Activated T-cell treated with anti-CD3 and anti-CD28 coated beads, Interleukin-2, amount 50 U/mL, for 72 hours (primary cell): ENCODE measurements at regions not wholly inside any gene's neighbourhood (a gene's known extent, or its start where the extent isn't known, plus 50 kb on each side); places are given as distances from the start of the nearest gene placed in this dataset.
"Not testable (repeated sequence)": the region's sequence is repeated elsewhere in the genome, so short reads cannot be mapped to it uniquely, and the experiment has no call there.

Experiments used
- ATAC-seq, 2 donors: fragments of 150-1000 bp; cut with Tn5 transposase; replicated peaks in 1 of 2; 2 replicates each; pipeline ENCODE4 v1.10.0; 2021; ENCODE audit warnings: moderate library complexity in 2 of 2, mild to moderate bottlenecking in 1 of 2
- DNase-seq, 2 donors: peaks; one replicate each; pipeline ENCODE4 v3.0.0; 2021 to 2022; ENCODE audit warnings: mixed read lengths in 1 of 2
- H3K27ac Mint-ChIP-seq: one replicate; pipeline ENCODE4 v1.8.0; 2022; ENCODE audit warnings: mild to moderate bottlenecking, moderate library complexity, mixed read lengths
- H3K27me3 Mint-ChIP-seq: one replicate; pipeline ENCODE4 v1.8.0; 2022; ENCODE audit warnings: low read depth, mixed read lengths
- H3K36me3 Mint-ChIP-seq, 2 donors: one replicate each; pipeline ENCODE4 v1.8.0; 2022; ENCODE audit warnings: mixed read lengths in 2 of 2, mild to moderate bottlenecking in 1 of 2; ENCODE audit not compliant: insufficient read depth in 2 of 2
- H3K4me1 Mint-ChIP-seq: one replicate; pipeline ENCODE4 v1.8.0; 2022; ENCODE audit warnings: low read depth, mixed read lengths
- H3K4me3 Mint-ChIP-seq, 2 donors: one replicate each; pipeline ENCODE4 v1.8.0; 2022; ENCODE audit warnings: mild to moderate bottlenecking in 2 of 2, mixed read lengths in 2 of 2, moderate library complexity in 2 of 2
- H3K9me3 Mint-ChIP-seq, 2 donors: one replicate each; pipeline ENCODE4 v1.8.0; 2022; ENCODE audit warnings: mixed read lengths in 2 of 2

DNA sequence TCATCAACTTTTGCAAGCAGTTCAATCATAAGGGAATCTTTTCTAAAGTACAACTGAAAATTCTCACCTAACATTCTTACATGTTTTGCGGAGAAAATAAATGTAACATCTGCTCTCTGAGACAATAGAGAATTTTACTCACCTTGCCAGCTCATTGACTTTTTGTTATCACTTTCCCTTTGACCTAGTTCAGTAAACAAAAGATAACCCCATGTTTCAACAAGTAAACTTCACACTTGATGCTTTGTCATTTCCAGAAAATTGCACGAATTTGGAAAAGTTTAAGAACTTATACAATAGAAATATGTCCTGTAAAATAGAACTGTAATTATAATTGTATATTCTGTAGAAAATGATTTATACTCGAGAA lies 1110.0 kb upstream of the ACVR2A start:
- Mint-ChIP-seq H3K4me3 (no peak overlapping the region), H3K36me3 (no peaks in the 10 kb centered on the region), H3K27me3 (no peaks in the 10 kb centered on the region), H3K27ac (no peak overlapping the region), H3K4me1 (no peaks in the 10 kb centered on the region), H3K9me3 (no peaks in the 10 kb centered on the region)
- ATAC-seq (no peak), DNase-seq (no peak)

DNA sequence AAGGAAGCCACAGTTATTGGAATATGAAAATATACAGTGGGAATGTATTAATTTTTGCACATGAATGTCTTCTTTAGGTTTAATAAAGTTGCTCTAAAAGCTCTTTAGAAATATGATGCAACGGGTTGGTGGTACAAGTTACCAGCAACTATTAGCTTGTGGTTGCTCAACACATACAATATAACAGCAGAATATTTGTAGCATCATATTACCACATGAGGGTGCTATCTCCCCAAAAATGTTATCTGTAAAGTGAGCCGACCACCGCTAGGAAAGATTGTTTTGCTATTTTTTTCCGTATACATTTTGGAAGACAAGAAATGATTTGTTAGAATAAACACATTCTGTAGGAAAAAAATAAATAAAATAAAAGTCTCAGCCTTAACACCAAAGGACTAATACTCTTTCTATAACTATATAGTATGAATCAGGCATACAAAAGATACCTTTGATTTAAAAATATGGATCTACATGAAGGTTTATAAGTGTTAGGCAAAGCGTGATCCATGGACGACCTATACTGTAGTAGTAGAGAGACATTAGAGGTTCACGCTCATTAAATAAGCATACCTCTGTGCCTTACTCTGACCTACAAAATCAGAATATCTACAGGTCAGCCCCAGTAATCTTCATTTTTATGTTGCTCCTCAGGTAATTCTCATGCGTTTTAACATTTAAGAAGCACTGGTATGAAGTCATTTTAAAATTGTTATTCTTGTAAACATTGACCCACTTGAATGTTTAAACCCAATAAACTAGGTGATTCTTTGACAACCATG lies 1110.6 kb upstream of the ACVR2A start:
- H3K27ac Mint-ChIP-seq, result no peak overlapping the region
- no peaks in the 10 kb centered on the region for H3K36me3 Mint-ChIP-seq
- ATAC-seq (no peak), DNase-seq (no peak)
- no peaks in the 10 kb centered on the region for H3K9me3 Mint-ChIP-seq
- no peaks in the 10 kb centered on the region for H3K27me3 Mint-ChIP-seq
- H3K4me3 Mint-ChIP-seq, result no peak overlapping the region
- H3K4me1 Mint-ChIP-seq, result no peaks in the 10 kb centered on the region

DNA sequence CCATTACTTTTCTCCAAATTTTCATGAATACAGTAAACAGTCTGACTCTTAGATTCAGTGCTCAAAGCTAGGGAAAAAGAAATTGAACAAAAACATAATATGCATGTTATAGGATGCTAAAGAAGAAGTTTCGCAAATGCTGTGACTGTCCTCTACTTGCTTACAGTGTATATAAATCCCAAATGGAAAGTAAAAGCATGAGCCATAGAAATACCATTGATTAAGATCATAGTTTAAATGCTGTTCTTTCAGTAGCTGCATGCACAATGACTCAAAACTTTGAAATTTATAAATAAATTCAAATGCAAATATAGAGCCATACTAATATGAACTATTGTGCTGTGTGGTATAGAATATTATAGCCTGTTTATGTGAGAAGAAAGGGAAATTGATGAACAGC lies 1113.9 kb upstream of the ACVR2A start:
- no peaks in the 10 kb centered on the region for H3K27me3 Mint-ChIP-seq
- H3K9me3 Mint-ChIP-seq, result no peaks in the 10 kb centered on the region
- H3K4me3 Mint-ChIP-seq, result no peak overlapping the region
- no peaks in the 10 kb centered on the region for H3K4me1 Mint-ChIP-seq
- ATAC-seq, result no peak
- H3K36me3 Mint-ChIP-seq, result no peaks in the 10 kb centered on the region
- no peak for DNase-seq
- H3K27ac Mint-ChIP-seq, result no peak overlapping the region

DNA sequence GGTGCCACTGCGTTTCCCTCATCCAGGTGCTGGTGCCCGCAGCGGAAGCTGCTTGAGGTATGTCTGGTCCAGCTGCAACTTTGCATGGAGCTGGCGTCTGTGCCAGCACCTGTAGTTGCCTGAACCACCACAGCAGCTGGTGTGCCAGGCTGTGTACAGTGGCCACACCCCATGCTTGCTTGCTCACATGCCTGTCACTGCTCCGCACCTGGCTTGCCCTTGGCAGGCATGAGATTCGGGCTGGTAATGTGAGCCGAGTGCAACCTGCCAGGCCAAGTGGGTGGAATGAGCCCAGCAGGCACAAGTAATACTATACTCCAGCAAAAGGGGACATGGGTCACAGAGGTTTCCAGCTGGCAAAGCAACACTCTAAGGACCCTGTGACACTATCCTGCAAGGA lies 1123.3 kb upstream of the ACVR2A start:
- Mint-ChIP-seq H3K27ac (no peak overlapping the region), H3K4me3 (no peak overlapping the region), H3K36me3 (no peaks in the 10 kb centered on the region), H3K9me3 (no peaks in the 10 kb centered on the region), H3K27me3 (no peaks in the 10 kb centered on the region), H3K4me1 (no peaks in the 10 kb centered on the region)
- no peak for DNase-seq
- ATAC-seq, result no peak

DNA sequence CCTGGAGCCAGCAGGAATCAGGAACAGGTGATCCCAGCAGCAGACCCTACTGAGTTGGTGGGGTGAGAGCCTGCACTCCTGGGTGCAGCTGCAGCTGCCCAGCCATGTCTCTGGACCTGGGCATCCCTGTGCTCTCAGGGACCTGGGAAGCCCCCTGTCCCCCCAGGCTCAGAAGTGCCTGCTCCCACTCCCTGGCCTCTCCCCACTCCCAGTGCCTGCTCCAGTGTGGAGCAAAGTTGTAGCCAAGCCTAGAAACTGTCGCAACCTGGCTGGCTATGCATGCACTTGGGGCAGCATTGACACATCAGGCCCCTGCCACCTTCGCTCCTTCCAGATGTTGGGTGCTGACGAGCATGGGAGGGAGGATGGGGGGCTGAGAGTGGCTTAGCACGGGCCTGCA lies 1124.7 kb upstream of the ACVR2A start:
- H3K4me3 Mint-ChIP-seq, result no peak overlapping the region
- H3K9me3 Mint-ChIP-seq, result no peaks in the 10 kb centered on the region
- ATAC-seq (no peak), DNase-seq (no peak)
- H3K36me3 Mint-ChIP-seq, result no peaks in the 10 kb centered on the region
- H3K4me1 Mint-ChIP-seq, result no peaks in the 10 kb centered on the region
- no peaks in the 10 kb centered on the region for H3K27me3 Mint-ChIP-seq
- H3K27ac Mint-ChIP-seq, result no peak overlapping the region

DNA sequence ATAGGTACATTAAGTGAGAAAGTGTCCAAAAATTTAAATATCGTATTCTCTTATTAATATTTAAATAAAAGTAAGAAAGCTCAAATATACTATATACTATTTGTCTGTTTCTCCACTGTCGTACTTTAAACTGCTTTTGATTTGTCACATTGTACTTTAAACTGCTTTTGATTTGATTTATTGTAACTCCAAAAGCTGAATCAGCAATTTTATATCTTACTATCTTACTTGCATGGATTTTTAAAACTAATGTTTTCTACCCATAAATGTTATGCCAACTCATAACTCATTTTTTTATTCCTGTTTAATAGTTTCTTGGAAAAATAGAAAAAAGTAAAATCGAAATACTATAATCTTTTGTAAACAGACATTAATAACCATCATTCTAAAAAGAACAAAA lies 1128.2 kb upstream of the ACVR2A start:
- no peak overlapping the region for H3K27ac Mint-ChIP-seq
- no peaks in the 10 kb centered on the region for H3K36me3 Mint-ChIP-seq
- no peaks in the 10 kb centered on the region for H3K27me3 Mint-ChIP-seq
- DNase-seq (no peak), ATAC-seq (no peak)
- H3K4me3 Mint-ChIP-seq, result no peak overlapping the region
- H3K4me1 Mint-ChIP-seq, result no peaks in the 10 kb centered on the region
- H3K9me3 Mint-ChIP-seq, result no peaks in the 10 kb centered on the region

DNA sequence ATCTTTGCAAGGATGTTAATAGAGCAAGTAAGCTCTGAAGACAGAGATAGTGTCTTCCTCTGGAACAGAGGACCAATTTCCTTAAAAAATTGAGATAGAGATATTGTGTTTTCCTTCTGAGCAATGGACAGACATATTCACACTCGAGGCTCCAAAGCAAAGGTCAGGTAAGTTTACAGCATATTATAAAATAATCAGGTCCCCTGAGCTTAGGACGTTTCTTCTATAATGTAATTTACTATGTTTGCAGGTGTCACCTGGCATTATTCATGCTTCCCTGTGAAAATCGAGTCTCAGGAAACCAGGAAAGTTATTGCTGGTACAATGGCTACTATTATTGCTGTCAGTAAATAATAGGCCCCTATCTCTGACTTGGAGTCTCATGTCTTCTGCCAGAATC lies 1135.8 kb upstream of the ACVR2A start:
- no peaks in the 10 kb centered on the region for H3K4me1 Mint-ChIP-seq
- no peak overlapping the region for H3K4me3 Mint-ChIP-seq
- DNase-seq, result no peak
- H3K9me3 Mint-ChIP-seq, result peaks cover 1 to 9% of the 10 kb centered on the region in 2 donors
- no peaks in the 10 kb centered on the region for H3K36me3 Mint-ChIP-seq
- no peaks in the 10 kb centered on the region for H3K27me3 Mint-ChIP-seq
- no peak overlapping the region for H3K27ac Mint-ChIP-seq
- no peak for ATAC-seq

DNA sequence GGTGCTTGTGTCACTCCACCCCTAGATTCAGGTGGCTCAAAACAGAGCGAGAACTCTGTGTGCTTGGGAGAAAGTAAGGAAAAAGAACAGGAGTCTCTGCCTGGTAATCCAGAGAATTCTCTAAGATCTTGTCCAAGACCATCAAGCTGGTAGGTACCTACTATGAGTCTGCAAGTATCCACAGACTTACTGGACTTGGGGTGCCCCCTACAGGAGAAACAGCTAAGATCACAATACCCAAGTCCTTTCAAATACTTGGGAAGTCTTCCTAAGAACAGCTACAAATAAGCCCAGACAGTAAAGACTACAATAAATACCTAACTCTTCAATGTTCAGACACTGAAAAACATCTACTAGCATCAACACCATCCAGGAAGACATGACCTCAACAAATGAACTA lies 1143.6 kb upstream of the ACVR2A start:
- no peak for ATAC-seq
- no peak for DNase-seq

DNA sequence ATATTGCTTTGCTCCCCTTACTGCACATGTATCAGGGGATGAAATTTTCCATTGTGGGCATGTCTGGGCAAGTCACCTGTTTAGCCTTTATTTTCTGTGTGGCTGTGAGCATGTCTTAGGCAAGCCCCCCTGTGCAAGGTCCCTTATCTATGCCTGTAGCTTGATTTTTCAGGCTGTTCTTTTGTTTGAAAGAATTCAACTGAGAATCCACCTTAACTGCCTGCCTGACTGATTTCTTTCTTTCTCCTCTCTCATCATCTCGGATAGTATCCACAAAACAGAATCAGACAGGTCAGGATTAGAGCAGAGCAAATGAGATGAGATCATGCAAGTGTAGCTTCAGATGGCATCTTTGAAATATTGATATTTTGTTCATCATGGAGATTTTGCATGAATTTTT lies 1147.5 kb upstream of the ACVR2A start:
- ATAC-seq, result no peak
- H3K36me3 Mint-ChIP-seq, result no peaks in the 10 kb centered on the region
- H3K9me3 Mint-ChIP-seq, result peaks cover 3 to 7% of the 10 kb centered on the region in 2 donors
- DNase-seq, result no peak
- H3K4me1 Mint-ChIP-seq, result no peaks in the 10 kb centered on the region
- H3K4me3 Mint-ChIP-seq, result no peak overlapping the region
- no peaks in the 10 kb centered on the region for H3K27me3 Mint-ChIP-seq
- no peak overlapping the region for H3K27ac Mint-ChIP-seq

More for the DNA sequence above, 1143.6 kb upstream of the ACVR2A start:
- Mint-ChIP-seq H3K9me3 (peaks cover 10 to 12% of the 10 kb centered on the region in 2 donors), H3K27me3 (no peaks in the 10 kb centered on the region), H3K27ac (no peak overlapping the region), H3K4me1 (no peaks in the 10 kb centered on the region), H3K36me3 (peaks cover 1 to 4% of the 10 kb centered on the region in 2 donors), H3K4me3 (no peak overlapping the region)

DNA sequence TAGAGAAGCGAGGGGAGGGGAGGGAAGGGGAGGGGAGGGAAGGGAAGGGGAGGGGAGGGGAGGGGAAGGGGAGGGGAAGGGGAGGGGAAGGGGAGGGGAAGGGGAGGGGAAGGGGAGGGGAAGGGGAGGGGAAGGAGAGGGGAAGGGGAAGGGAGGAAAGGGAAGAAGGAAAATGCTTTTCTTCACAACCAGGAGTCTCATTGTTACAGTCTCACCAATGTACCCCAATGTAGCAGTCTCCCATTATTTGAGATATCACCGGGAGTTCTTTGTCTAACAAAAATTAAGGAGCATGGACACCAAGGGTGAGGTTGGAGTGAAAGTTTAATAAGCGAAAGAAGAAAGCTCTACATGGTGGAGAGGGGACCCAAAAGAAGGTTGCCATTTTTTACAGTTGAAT lies 1148.0 kb upstream of the ACVR2A start:
- not testable (repeated sequence) for H3K4me1 Mint-ChIP-seq, H3K36me3 Mint-ChIP-seq, H3K4me3 Mint-ChIP-seq, ATAC-seq, DNase-seq, H3K9me3 Mint-ChIP-seq, H3K27ac Mint-ChIP-seq, H3K27me3 Mint-ChIP-seq

DNA sequence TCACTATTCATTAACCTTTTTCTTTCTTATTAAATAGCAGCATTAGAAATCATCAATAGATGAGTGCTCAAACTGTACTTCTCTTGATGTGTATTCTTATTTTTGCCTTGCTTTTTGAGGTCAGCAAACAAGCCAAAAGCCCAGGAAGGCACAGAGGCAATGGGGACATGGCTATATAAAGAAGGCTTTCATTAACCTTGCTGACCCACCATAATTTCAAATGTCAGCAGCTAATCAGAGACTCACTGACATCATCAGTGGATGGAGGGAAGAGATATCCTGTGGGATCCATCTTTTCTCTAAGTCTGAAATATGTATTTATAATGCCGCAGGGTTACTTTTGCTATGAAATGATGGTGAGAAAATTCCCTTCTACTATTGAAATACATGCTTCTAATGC lies 1162.8 kb upstream of the ACVR2A start:
- Mint-ChIP-seq H3K4me1 (no peaks in the 10 kb centered on the region), H3K27me3 (no peaks in the 10 kb centered on the region)

DNA sequence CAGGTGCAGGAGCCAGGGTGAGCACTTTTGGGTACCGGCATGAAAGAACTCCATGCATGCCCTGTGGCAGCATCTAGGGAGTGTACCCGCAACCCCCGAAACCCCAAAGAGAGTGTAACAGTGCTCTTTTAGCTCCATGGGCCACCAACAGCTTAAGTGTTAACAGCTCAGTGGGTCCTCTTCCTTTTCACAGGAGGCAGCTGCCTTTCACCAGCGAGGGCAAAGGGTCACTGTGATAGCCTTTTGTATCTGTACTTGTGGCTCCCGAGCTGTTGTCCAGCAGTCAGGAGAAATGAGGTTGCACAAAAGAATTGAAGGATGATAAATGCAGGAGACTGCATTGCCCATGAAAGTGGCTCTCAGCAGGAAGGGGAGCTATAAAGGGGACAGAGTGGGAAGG lies 1166.3 kb upstream of the ACVR2A start:
- Mint-ChIP-seq H3K4me3 (no peak overlapping the region), H3K36me3 (no peaks in the 10 kb centered on the region), H3K9me3 (no peaks in the 10 kb centered on the region), H3K4me1 (no peaks in the 10 kb centered on the region), H3K27me3 (no peaks in the 10 kb centered on the region), H3K27ac (no peak overlapping the region)
- DNase-seq (no peak), ATAC-seq (no peak)

More for the DNA sequence above, 1162.8 kb upstream of the ACVR2A start:
- ATAC-seq (no peak), DNase-seq (no peak)
- H3K9me3 Mint-ChIP-seq, result no peaks in the 10 kb centered on the region
- H3K4me3 Mint-ChIP-seq, result no peak overlapping the region
- H3K27ac Mint-ChIP-seq, result no peak overlapping the region
- no peaks in the 10 kb centered on the region for H3K36me3 Mint-ChIP-seq

DNA sequence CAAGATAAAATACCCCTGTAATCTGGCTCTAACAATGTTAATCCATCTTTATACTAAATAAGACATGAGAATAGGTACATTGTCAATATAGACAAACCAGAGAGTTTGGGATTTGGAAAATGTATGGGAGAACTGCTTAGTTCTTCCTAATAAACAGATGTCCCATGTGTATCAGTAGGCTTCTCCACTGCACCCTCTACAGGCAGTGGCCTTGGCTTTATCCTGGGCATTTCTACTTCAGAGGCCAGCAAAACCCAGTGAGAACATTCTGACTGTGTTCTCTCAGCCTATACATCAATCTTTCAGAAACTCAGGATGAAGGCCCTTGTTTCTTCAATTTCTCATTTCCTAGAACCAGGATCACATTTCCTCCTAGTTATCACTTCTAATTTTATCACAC lies 1167.5 kb upstream of the ACVR2A start:
- Mint-ChIP-seq H3K36me3 (no peaks in the 10 kb centered on the region), H3K4me3 (no peak overlapping the region)

DNA sequence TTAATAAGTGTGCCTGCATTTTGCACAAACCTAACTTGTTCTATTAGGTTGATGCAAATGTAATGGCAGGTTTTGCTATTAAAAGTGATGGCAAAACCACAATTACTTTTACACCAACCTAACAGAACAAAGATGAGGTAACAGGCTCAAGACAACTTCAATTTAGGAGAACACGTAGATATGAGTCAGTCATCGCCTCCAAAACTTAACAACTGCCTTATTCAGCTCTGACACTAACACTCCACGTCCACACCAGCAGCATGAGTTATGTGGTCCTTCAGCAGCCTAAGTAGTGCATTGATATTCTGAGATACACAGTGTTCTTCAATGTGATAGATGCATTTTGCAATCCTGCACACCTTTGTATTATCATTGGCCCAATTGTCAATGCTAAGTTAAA lies 1175.1 kb upstream of the ACVR2A start:
- H3K4me1 Mint-ChIP-seq, result no peaks in the 10 kb centered on the region
- no peaks in the 10 kb centered on the region for H3K9me3 Mint-ChIP-seq
- H3K27ac Mint-ChIP-seq, result no peak overlapping the region
- no peak overlapping the region for H3K4me3 Mint-ChIP-seq
- no peaks in the 10 kb centered on the region for H3K36me3 Mint-ChIP-seq
- DNase-seq, result no peak
- no peak for ATAC-seq
- no peaks in the 10 kb centered on the region for H3K27me3 Mint-ChIP-seq

More for the DNA sequence above, 1167.5 kb upstream of the ACVR2A start:
- DNase-seq, result no peak
- Mint-ChIP-seq H3K4me1 (no peaks in the 10 kb centered on the region), H3K27me3 (no peaks in the 10 kb centered on the region), H3K27ac (no peak overlapping the region), H3K9me3 (no peaks in the 10 kb centered on the region)
- no peak for ATAC-seq
